Naive thymus-derived CD8-positive, alpha-beta T cell (primary cell): ENCODE measurements at regions not wholly inside any gene's neighbourhood (a gene's known extent, or its start where the extent isn't known, plus 50 kb on each side); places are given as distances from the start of the nearest gene placed in this dataset.
A peak's percentile ranks its signal among the peaks of the same experiment; 100 is the strongest.
"Not testable (repeated sequence)": the region's sequence is repeated elsewhere in the genome, so short reads cannot be mapped to it uniquely, and the experiment has no call there.

Experiments used
- ATAC-seq, 2 donors: fragments of 150-1000 bp; cut with Tn5 transposase in 1 of 2; sonication (Bioruptor Pico), chemical (Tn5 transposase) in 1 of 2; 1 replicate in 1 of 2; 2 replicates in 1 of 2; pipeline ENCODE4 v1.10.0; 2021; ENCODE audit warnings: mild to moderate bottlenecking in 2 of 2, moderate library complexity in 2 of 2
- POLR2A ChIA-PET: fragments of 350-600 bp; sonication (Branson Sonifier 250); formaldehyde crosslinking; loops from one replicate; lab custom pipeline; 2021; ENCODE audit warnings: antibody characterized with exemption; lab: Charles Lee
- DNase-seq, 10 donors: peaks; one replicate each; pipeline versions ENCODE4 v3.0.0 to v3.0.0-alpha.2; 2020 to 2022
- H3K27ac Mint-ChIP-seq, 10 donors: one replicate each; pipeline ENCODE4 v1.8.0; 2020 to 2022; ENCODE audit warnings: mild to moderate bottlenecking in 10 of 10, mixed read lengths in 10 of 10, moderate library complexity in 4 of 10, inconsistent platforms in 1 of 10
- H3K27me3 Mint-ChIP-seq, 5 donors: one replicate each; pipeline ENCODE4 v1.8.0; 2021 to 2022; ENCODE audit warnings: mixed read lengths in 5 of 5
- H3K36me3 Mint-ChIP-seq, 3 donors: one replicate each; pipeline ENCODE4 v1.8.0; 2020 to 2022; ENCODE audit warnings: mixed read lengths in 3 of 3, mild to moderate bottlenecking in 2 of 3, inconsistent platforms in 1 of 3
- H3K4me1 Mint-ChIP-seq, 4 donors: one replicate each; pipeline ENCODE4 v1.8.0; 2021 to 2022; ENCODE audit warnings: mixed read lengths in 4 of 4
- H3K4me3 Mint-ChIP-seq, 10 donors: one replicate each; pipeline ENCODE4 v1.8.0; 2020 to 2022; ENCODE audit warnings: mild to moderate bottlenecking in 10 of 10, mixed read lengths in 10 of 10, moderate library complexity in 6 of 10, inconsistent platforms in 1 of 10
- H3K9me3 Mint-ChIP-seq, 9 donors: one replicate each; pipeline ENCODE4 v1.8.0; 2020 to 2022; ENCODE audit warnings: mixed read lengths in 9 of 9, mild to moderate bottlenecking in 3 of 9, inconsistent platforms in 1 of 9, moderate library complexity in 1 of 9

- Mint-ChIP-seq H3K4me3 (no peak overlapping the region), H3K27ac (no peak overlapping the region), H3K4me1 (no peaks in the 10 kb centered on the region), H3K27me3 (peaks cover 0 to 2% (median 0%) of the 10 kb centered on the region in 5 donors), H3K36me3 (peaks cover 0 to 2% (median 0%) of the 10 kb centered on the region in 3 donors), H3K9me3 (peaks cover 0 to 3% (median 0%) of the 10 kb centered on the region in 9 donors)
- POLR2A ChIA-PET, result no interaction called here
- ATAC-seq, result no peak
- DNase-seq, result peak in 2 of 10 donors; percentile 7 to 13
Observed at GRCh38 chrX:80578517-80579105, 158.4 kb downstream of the TENT5D start.

GRCh38 chrX:80590992-80591391 is 170.7 kb downstream of the TENT5D start:
- H3K4me1 Mint-ChIP-seq, H3K27ac Mint-ChIP-seq, POLR2A ChIA-PET, H3K27me3 Mint-ChIP-seq, DNase-seq, H3K36me3 Mint-ChIP-seq, ATAC-seq, H3K4me3 Mint-ChIP-seq: not testable (repeated sequence)
- H3K9me3 Mint-ChIP-seq, result peaks cover 0 to 26% (median 2%) of the 10 kb centered on the region in 9 donors

DNA sequence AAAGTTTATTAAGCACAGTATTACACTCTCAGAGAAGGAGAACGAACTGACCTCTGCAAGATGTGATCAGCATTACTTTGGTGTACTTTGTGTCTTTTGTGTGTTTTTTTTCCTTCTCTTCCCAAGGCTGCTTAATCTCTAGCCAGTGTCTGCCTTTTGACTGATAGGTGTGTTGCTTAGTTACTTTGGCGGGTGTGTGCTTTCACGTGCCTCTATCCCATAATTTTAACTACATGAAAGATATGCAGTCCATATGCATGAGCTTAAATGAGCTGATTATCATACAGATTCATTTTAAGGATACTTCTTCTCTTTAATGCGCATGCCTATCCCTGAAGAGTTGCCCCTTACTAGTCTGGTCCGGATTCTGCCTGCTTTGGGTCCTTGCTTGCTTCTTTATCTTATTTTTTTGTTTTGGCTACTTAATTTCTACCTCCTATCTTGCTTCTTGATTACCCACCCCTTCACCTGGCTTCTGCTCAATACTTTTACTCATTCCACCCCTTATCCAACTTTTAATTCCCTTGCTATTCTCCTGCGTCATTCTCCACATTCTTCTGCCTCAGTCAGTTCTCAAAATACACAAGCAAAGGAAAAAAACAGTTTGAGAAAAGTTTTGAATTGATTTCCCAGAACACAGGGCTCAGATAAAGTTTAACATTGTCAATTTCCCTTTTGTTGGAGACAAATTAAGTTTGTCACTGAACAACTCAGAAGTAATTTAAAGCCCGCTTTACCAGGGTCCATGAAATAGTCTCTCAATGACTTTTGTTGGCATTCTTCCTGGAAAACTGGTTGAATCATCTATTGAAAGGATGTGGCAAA is 182.0 kb downstream of the TENT5D start:
- H3K27ac Mint-ChIP-seq, result no peak overlapping the region
- H3K4me3 Mint-ChIP-seq, result no peak overlapping the region
- H3K27me3 Mint-ChIP-seq, result peaks cover 0 to 8% (median 2%) of the 10 kb centered on the region in 5 donors
- no peak for DNase-seq
- POLR2A ChIA-PET, result no interaction called here
- ATAC-seq, result no peak
- H3K36me3 Mint-ChIP-seq, result no peaks in the 10 kb centered on the region
- peaks cover 0 to 4% (median 0%) of the 10 kb centered on the region in 9 donors for H3K9me3 Mint-ChIP-seq
- H3K4me1 Mint-ChIP-seq, result no peaks in the 10 kb centered on the region
